ENCODE measurements at regions not wholly inside any gene's neighbourhood (a gene's known extent, or its start where the extent isn't known, plus 50 kb on each side); places are given as distances from the start of the nearest gene placed in this dataset.

DNA sequence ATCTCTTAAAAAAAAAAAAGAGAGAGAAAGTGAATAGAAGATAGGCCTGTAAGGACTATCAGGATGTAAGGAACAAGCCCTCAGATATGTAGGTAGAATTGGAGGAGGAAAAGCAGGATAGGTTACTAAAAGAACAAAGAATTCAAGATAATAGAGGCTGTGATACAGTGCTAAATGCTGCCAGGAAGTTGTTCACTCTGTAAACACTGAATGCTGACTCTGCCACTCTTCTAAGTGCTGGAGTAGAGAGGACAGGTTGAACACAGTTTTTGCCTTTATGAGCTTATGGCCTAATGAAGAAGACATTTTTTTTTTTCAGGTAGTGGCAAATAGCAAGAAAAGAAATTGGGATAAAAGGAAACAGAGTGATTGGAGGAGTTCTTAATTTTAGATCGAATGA, 90.6 kb upstream of the ZNF678 start:
- no peak overlapping the region for H3K4me3 ChIP-seq
- H3K4me1 ChIP-seq, result peaks cover 0 to 7% (median 4%) of the 10 kb centered on the region in 10 experiments; a peak in 5 of 20 replicates
- no peaks in the 10 kb centered on the region for H3K36me3 ChIP-seq
- no peak overlapping the region for H3K4me2 ChIP-seq
- no peak overlapping the region for H3K9ac ChIP-seq
- no peaks in the 10 kb centered on the region for H4K20me1 ChIP-seq
- H3K27ac ChIP-seq, result no peak overlapping the region
- H3K9me3 ChIP-seq (replicated peaks in 1 of 11), result peaks cover 10 to 26% (median 16%) of the 10 kb centered on the region in 11 experiments
- no peak for TF ChIP-seq Cebpa-rat (IDR thresholded peaks at IDR 0.05)
- no peaks in the 10 kb centered on the region for H3K27me3 ChIP-seq

DNA sequence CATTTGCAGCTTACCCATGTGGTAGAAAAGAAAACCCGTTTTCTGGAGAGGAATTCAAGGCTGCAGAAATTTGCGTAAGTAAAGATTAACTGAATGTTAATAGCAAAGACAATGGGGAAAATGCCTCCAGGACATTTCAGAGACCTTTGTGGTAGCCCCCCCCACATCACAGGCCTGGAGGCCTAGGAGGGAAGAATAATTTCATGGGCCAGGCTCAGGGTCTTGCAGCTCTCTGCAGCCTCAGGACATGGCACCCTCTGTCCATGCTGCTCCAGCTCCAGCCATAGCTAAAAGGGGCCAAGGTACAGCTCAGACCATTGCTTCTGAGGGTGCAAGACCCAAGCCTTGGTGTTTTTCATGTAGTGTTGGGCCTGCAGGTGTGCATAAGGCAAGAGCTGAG, 92.7 kb upstream of the ZNF678 start:
- H3K4me2 ChIP-seq, result no peak overlapping the region

DNA sequence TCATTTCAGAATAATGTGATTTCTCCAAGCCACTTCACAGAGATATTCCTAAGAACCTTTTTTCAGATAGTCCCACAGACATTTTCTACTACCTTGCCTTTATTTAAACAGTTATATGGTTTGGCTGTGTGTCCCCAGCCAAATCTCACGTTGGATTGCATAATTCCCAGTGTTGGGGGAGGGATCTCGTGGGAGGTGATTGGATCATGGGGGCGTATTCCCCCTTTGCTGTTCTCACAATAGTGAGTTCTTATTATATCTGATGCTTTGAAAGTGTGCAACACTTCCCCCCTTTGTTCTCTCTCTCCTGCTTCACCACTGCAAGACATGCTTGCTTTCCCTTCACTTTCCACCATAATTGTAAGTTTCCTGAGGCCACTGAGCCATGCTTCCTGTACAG, 93.6 kb upstream of the ZNF678 start:
- H3K4me2 ChIP-seq, result peak overlapping the region in 2 of 11 experiments; percentile 12 to 35; a peak in 2 of 22 replicates
- no peak overlapping the region for H3K9ac ChIP-seq
- peaks cover 0 to 7% (median 4%) of the 10 kb centered on the region in 10 experiments; a peak in 5 of 20 replicates for H3K4me1 ChIP-seq
- H3K27ac ChIP-seq, result no peak overlapping the region
- H3K27me3 ChIP-seq, result no peaks in the 10 kb centered on the region
- peaks cover 10 to 26% (median 16%) of the 10 kb centered on the region in 11 experiments for H3K9me3 ChIP-seq (replicated peaks in 1 of 11)
- no peak overlapping the region for H3K4me3 ChIP-seq
- no peaks in the 10 kb centered on the region for H3K36me3 ChIP-seq
- H4K20me1 ChIP-seq, result no peaks in the 10 kb centered on the region
- 0 out of 22 replicates have a peak, but pooled peaks of 1 of the 11 experiments have one; percentile 25 for TF ChIP-seq Cebpa-rat (IDR thresholded peaks at IDR 0.05)

More for the DNA sequence above, 92.7 kb upstream of the ZNF678 start:
- H3K27me3 ChIP-seq, result no peaks in the 10 kb centered on the region
- H3K27ac ChIP-seq, result no peak overlapping the region
- no peak overlapping the region for H3K9ac ChIP-seq
- peaks cover 0 to 7% (median 4%) of the 10 kb centered on the region in 10 experiments; a peak in 5 of 20 replicates for H3K4me1 ChIP-seq
- no peaks in the 10 kb centered on the region for H4K20me1 ChIP-seq
- H3K9me3 ChIP-seq (replicated peaks in 1 of 11), result peaks cover 10 to 26% (median 16%) of the 10 kb centered on the region in 11 experiments
- TF ChIP-seq Cebpa-rat (IDR thresholded peaks at IDR 0.05), result no peak
- H3K4me3 ChIP-seq, result no peak overlapping the region
- no peaks in the 10 kb centered on the region for H3K36me3 ChIP-seq

DNA sequence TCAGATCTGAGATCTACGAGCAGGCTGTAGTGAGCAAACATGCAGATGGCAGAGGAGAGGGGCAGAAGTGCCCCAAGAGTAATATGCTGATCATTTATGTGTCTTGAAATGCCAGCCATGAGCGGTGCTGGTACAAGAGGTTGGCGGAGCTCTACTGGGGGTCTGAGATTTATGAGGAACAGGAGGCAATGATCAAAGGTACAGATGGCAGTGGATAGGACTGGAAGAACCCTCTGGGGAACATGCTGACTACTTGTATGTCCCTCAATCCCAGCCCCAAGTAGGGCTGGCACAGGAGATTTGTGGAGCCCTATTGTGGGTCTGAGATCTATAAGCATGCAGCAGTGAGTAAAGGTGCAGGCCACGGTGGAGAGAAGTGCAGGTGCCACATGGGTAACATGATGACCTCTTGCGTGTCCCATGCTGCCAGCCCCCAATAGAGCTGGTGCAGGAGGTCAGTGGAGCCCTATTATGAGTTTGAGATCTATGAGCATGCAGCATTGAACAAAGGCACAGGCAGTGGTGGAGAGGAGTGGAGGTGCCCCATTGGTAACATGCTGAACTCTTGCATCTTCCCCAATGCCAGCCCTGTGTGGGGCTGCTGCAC, 97.2 kb upstream of the ZNF678 start:
- no peaks in the 10 kb centered on the region for H4K20me1 ChIP-seq
- H3K9me3 ChIP-seq (replicated peaks in 1 of 11), result peaks cover 5 to 12% (median 9%) of the 10 kb centered on the region in 11 experiments
- no peak for TF ChIP-seq Cebpa-rat (IDR thresholded peaks at IDR 0.05)
- H3K27me3 ChIP-seq, result no peaks in the 10 kb centered on the region
- no peak overlapping the region for H3K4me3 ChIP-seq
- no peaks in the 10 kb centered on the region for H3K36me3 ChIP-seq
- no peak overlapping the region for H3K4me2 ChIP-seq
- no peak overlapping the region for H3K9ac ChIP-seq
- peaks cover 0 to 7% (median 4%) of the 10 kb centered on the region in 10 experiments; a peak in 5 of 20 replicates for H3K4me1 ChIP-seq
- H3K27ac ChIP-seq, result no peak overlapping the region

DNA sequence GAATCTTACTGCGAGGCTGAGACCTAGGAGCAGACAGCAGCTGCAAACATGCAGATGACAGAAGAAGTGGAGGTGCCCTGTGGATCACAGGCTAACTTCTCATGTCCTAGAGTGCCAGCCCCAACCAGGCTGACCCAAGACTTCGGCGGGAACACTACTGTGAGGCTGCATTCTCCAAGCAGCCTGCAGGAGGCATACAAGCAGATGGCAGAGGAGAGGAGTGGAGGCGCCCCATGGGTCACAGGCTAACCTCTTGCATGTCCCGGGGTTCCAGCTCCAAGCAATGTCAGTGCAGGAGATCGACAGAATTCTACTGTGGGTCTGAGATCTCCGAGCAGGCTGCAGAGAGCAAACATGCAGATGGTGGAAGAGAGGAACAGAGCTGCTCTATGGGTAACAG, 98.1 kb upstream of the ZNF678 start:
- no peak overlapping the region for H3K4me2 ChIP-seq
- H3K27me3 ChIP-seq, result no peaks in the 10 kb centered on the region
- H3K9ac ChIP-seq, result no peak overlapping the region
- H3K27ac ChIP-seq, result no peak overlapping the region
- peaks cover 0 to 7% (median 4%) of the 10 kb centered on the region in 10 experiments; a peak in 5 of 20 replicates for H3K4me1 ChIP-seq
- H3K9me3 ChIP-seq (replicated peaks in 1 of 11), result peaks cover 0 to 4% (median under 1%) of the 10 kb centered on the region in 11 experiments; a peak in 3 of 22 replicates
- no peaks in the 10 kb centered on the region for H3K36me3 ChIP-seq
- no peak for TF ChIP-seq Cebpa-rat (IDR thresholded peaks at IDR 0.05)
- no peak overlapping the region for H3K4me3 ChIP-seq
- no peaks in the 10 kb centered on the region for H4K20me1 ChIP-seq

DNA sequence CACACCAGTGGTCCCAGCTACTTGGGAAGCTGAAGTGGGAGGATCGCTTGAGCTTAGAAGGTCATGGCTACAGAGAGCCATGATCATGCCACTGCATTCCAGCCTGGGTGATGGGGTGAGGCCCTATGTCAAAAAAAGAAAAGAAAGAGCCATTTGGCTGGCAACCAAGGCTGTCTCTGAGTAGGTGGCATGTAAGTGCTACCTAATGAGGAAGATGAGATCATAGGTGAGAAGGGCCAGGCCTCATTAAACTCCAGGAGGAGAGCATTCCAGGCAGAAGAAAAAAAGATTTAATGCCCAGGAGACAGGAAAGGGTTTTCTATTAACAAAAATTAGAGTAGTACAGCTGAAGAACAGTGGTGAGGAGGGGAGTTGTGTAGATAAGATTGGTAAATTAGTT, 103.4 kb upstream of the ZNF678 start:
- TF ChIP-seq Cebpa-rat (IDR thresholded peaks at IDR 0.05), result no peak
- Histone ChIP-seq H3K27me3 (no peaks in the 10 kb centered on the region), H4K20me1 (no peaks in the 10 kb centered on the region)

DNA sequence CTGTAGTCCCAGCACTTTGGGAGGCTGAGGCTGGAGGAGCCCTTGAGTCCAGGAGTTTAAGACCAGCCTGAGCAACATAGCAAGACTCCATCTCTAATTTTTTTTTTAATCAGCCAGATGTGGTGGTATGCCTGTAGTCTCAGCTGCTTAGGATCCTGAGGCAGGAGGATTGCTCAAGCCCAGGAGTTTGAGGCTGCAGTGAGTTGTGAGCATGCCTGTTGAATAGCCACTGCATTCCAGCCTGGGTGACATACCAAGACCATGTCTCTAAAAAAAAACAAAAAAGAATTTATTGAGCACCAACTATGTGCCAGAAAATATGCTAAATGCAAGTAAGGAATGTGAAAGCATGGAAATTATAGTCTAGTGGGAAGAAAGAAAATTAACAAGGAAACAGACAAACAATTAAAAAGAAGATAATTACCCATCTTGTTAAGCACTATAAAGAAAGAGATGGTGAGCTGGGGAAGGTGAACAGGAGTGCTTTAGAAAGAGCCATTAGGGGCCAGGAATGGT, 104.0 kb upstream of the ZNF678 start:
- Histone ChIP-seq H3K9me3 (replicated peaks in 1 of 11) (no peaks in the 10 kb centered on the region), H3K9ac (no peak overlapping the region), H3K27ac (no peak overlapping the region), H3K4me2 (no peak overlapping the region), H3K4me1 (no peaks in the 10 kb centered on the region), H4K20me1 (no peaks in the 10 kb centered on the region), H3K27me3 (no peaks in the 10 kb centered on the region), H3K36me3 (no peaks in the 10 kb centered on the region), H3K4me3 (no peak overlapping the region)
- no peak for TF ChIP-seq Cebpa-rat (IDR thresholded peaks at IDR 0.05)

More for the DNA sequence above, 103.4 kb upstream of the ZNF678 start:
- Histone ChIP-seq H3K9me3 (replicated peaks in 1 of 11) (no peaks in the 10 kb centered on the region), H3K36me3 (no peaks in the 10 kb centered on the region), H3K4me1 (no peaks in the 10 kb centered on the region), H3K9ac (no peak overlapping the region), H3K27ac (no peak overlapping the region), H3K4me3 (no peak overlapping the region), H3K4me2 (no peak overlapping the region)

DNA sequence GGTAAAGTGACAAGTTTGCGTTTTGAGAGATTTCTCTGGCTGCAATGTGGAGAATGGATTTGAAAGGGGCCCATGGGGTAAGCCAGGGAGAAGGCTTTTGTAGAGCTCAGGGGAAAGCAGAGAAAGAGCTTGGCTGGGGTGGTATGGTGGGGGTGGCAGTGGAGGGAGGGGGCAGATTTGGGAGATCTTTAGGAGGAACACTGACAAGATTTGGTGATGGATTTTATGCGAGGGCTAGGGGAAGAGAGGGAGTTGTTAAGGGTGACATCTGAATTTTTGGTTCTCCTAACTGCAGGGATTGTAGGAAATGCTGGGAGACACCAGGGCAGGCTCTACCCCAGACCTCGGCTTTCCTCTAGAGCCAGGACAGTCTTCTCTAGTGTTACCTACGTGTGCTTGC, 108.7 kb upstream of the ZNF678 start:
- no peak overlapping the region for H3K4me2 ChIP-seq
- H3K27ac ChIP-seq, result no peak overlapping the region
- H4K20me1 ChIP-seq, result no peaks in the 10 kb centered on the region
- no peaks in the 10 kb centered on the region for H3K36me3 ChIP-seq
- no peaks in the 10 kb centered on the region for H3K9me3 ChIP-seq (replicated peaks in 1 of 11)
- H3K27me3 ChIP-seq, result no peaks in the 10 kb centered on the region
- peaks cover 0 to 13% (median 6%) of the 10 kb centered on the region in 10 experiments; a peak in 8 of 20 replicates for H3K4me1 ChIP-seq
- TF ChIP-seq Cebpa-rat (IDR thresholded peaks at IDR 0.05), result no peak
- no peak overlapping the region for H3K4me3 ChIP-seq
- no peak overlapping the region for H3K9ac ChIP-seq

DNA sequence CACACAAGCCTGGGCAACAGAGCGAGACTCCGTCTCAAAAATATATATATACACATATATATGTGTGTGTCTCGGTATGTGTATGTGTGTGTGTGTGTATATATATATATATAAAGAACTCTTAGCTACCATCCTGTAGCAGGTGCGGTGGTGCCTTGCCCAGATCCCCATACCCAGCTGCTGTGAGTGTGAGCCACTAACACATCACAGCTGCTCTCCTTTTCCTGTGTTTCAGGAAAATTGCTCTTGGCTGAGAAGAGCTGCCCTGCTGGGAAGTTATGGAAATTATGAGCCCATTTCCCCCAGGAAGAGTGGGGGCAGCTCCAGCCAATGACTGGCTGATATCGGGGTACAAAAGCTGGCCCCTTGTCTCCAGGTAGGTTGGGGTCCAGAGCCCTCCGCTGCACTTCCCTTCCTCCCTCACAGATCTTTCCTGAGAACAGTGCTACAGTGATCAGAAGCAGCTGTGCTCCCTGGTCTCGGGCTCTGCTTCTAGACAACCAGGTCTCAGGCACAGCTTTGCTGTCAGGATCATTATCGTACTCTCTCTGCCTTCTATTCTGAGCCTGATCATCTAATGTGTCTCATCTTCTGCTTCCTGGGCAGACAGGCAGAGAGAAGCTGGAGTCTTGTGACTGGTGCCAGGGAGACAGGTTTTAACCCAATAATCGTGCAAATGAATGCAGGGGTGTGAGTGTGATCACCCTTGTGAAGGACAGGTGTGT, 109.6 kb upstream of the ZNF678 start:
- Histone ChIP-seq H3K4me1 (peaks cover 0 to 14% (median 6%) of the 10 kb centered on the region in 10 experiments; a peak in 8 of 20 replicates), H3K9me3 (replicated peaks in 1 of 11) (no peaks in the 10 kb centered on the region), H3K9ac (no peak overlapping the region), H4K20me1 (no peaks in the 10 kb centered on the region), H3K4me2 (no peak overlapping the region), H3K36me3 (no peaks in the 10 kb centered on the region), H3K4me3 (no peak overlapping the region), H3K27ac (no peak overlapping the region), H3K27me3 (no peaks in the 10 kb centered on the region)
- no peak for TF ChIP-seq Cebpa-rat (IDR thresholded peaks at IDR 0.05)

All from BLaER1 treated with 17β-estradiol and CSF1 and Interleukin-3, amounts not matched to agents 10 nM and 100 nM (cell line).